GM12873 (cell line): ENCODE measurements at regions not wholly inside any gene's neighbourhood (a gene's known extent, or its start where the extent isn't known, plus 50 kb on each side); places are given as distances from the start of the nearest gene placed in this dataset.

Source experiments
- TF ChIP-seq, protein P1 (sequence below): IDR thresholded peaks from 2 replicates; pipeline ENCODE4 v1.5.1; 2012; ENCODE audit warnings: low read depth, mild to moderate bottlenecking, moderate library complexity, low read length, control low read depth; ENCODE audit not compliant: insufficient read depth; ENCODE audit errors: missing control alignments

DNA sequence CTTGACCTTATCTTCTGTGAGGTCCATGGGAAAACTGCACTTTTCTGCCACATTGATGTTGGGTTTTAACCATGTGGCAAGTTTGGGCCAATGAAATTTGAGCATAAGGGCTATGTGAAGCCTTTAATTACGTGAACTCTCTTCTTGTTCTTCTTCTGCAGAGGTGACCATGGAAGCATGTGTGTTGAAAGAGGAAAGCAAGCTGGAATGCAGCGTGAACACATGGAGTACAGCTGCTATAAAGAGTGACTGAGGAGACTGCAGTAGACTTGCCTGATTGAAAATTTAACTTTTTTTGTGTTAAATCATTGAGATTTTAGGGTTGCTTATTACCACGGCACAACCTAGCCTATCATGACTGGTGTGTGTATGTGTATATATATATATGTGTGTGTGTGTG, 347.3 kb downstream of the ZIC1 start:
- TF ChIP-seq, protein P1, sequence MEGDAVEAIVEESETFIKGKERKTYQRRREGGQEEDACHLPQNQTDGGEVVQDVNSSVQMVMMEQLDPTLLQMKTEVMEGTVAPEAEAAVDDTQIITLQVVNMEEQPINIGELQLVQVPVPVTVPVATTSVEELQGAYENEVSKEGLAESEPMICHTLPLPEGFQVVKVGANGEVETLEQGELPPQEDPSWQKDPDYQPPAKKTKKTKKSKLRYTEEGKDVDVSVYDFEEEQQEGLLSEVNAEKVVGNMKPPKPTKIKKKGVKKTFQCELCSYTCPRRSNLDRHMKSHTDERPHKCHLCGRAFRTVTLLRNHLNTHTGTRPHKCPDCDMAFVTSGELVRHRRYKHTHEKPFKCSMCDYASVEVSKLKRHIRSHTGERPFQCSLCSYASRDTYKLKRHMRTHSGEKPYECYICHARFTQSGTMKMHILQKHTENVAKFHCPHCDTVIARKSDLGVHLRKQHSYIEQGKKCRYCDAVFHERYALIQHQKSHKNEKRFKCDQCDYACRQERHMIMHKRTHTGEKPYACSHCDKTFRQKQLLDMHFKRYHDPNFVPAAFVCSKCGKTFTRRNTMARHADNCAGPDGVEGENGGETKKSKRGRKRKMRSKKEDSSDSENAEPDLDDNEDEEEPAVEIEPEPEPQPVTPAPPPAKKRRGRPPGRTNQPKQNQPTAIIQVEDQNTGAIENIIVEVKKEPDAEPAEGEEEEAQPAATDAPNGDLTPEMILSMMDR = no peak

DNA sequence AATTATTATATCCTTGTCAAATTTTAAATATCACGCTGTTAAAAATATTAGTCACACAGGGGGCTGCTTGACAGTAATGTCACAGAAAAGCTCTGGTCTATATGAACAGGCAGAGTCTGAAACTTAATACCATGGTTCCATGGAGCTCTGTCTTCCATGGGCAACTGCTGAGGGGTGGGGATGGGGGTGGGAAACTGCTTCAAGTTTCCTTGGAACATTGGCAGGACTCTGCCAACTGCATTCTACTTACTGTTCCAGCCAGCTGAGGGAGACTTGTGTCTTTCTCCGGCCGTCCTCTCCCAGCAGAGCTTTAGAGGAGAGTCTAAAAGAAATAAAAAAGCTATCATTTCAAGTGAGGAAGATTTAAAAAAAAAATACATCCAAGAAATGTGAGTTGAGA, 348.7 kb downstream of the ZIC1 start:
- TF ChIP-seq, protein P1 = no peak

DNA sequence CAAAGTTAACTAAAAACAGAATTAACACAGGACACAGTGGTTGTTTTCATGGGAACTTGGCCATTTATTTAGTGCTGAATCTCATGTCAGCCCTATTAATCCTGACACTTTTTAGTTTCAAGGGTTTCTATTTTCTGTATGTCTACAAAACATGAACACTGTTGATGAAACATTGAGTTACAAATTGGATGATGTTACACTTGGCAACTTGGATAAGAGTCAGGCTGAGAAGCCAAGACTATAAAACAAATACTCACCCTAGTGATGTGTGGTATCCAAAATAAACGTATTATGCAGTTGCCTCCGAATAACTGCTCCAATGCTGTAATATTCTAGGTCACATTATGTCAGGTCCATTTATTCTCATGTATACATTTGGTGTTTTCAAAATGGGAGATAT, 349.6 kb downstream of the ZIC1 start:
- TF ChIP-seq, protein P1 = no peak

DNA sequence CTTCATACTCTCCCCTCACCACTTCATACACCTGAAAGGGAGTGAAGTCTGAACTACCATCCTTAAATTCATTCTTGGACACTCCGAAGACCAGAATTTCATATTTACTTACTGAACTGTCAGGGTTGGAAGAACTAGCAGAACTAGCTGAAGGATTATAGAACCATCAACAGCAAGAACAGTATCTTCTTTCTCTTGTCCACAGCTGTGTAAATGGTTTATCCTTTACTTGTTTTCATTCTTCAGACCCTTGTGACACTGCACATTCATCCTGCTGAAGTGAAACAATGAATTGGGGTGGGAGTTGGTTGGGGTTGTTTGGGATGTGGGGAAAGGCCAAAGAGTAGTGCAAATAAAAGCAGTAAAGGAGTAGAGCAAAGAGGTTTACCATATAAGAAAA, 350.9 kb downstream of the ZIC1 start:
- TF ChIP-seq, protein P1 = no peak

DNA sequence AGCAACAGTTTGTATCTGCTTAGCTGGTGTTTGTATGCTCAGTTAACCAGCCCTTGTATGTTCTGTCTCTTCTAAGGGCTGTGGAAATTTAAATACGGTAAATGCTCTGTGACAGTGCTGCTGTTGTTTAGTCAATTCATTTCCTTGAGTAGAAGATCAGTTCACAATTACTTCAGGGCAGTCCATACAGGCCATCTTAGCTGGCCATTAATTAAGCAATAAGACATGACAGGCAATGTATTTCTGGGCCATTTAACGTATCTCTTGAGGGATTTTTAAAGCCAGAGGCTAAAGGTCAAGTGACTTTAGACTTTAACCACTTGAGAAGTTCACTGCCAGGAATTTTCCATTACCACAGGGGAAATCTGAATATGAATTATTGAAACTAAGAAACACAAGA, 351.8 kb downstream of the ZIC1 start:
- TF ChIP-seq, protein P1 = no peak

DNA sequence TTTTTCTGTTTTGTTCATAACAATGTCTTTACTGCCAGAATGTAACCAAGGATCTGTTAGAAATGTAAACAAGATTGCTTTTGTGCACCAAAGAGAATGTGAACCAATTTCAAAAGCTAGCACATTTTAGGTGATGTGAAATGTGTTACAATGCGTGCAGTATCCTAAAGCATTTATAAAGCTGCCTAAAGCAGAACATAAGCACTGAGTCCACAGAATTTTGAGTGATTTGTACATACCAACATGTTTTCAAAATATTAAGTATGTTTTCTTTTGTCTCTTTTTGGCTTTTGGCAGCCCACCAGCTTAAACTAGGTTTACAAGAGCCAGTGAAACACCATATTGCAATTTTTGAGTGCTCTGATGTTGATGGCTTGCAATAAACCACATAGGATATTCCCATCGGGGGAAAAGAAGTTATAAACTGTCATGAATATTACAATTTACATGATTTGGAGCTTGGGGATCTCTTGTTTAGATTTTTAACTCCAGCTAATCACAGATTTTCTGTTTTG, 364.0 kb downstream of the ZIC1 start:
- TF ChIP-seq, protein P1 = no peak

DNA sequence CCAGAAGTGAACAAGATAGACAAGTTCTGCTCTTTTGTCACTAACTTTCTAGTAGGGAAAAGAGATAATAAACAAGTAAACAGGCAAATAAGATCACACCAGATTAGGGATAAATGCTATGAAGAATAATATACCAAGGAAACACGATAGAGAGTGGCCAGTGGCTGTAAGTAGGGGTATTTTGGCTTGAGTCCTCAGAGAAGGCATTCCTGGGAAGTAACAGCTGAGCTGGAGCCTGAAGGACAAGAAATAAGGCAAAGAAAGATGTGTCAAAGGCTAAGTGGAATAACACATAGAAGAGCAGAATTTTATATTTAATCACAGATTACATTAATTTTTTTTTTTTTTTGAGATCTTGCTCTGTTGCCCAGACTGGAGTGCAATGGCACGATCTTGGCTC, 366.2 kb downstream of the ZIC1 start:
- TF ChIP-seq, protein P1 = no peak

DNA sequence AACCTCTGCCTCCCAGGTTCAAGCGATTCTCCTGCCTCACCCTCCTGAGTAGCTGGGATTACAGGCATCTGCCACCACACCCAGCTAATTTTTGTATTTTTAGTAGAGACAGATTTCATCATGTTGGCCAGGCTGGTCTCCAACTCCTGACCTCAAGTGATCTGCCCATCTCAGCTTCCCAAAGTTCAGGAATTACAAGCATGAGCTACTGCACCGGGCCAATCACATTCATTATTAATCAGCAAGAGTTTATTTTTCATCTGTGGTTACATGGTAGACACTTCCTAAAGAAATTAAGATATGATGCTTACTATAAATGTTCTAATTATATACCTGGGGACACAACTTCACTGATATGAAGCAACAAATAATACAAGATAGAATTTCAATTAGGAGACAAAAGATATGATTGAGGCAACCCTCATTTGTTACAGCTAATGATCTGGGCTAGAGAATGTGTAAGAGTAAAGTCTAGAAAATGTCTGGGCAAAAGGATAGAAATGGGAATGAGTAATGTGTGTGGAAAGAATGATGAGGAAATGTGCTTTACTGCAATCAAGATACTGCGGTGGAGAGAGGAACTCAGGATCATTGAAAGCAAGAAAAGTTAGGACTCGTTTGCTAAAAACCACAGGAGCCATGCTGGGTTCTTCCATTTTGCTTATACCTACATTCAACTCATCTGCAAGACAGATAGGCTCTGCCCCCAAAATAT, 366.8 kb downstream of the ZIC1 start:
- TF ChIP-seq, protein P1 = no peak
